Lower leg skin (tissue), 4 donors: ENCODE measurements at regions not wholly inside any gene's neighbourhood (a gene's known extent, or its start where the extent isn't known, plus 50 kb on each side); places are given as distances from the start of the nearest gene placed in this dataset.

Source experiments
- DNase-seq, 2 donors: peaks; one replicate each; pipeline ENCODE4 v3.0.0-alpha.2; 2019; ENCODE audit warnings: low spot score in 2 of 2
- H3K4me3 ChIP-seq: fragments of 200-600 bp; sonication (generic); 2 replicates; pipeline ENCODE4 v1.5.1; 2017; ENCODE audit warnings: mild to moderate bottlenecking, low read depth; ENCODE audit not compliant: poor library complexity, severe bottlenecking
- CTCF ChIP-seq, 3 donors: fragments of 450-650 bp; IDR thresholded peaks; one replicate each; pipeline ENCODE4 v1.5.1; 2016; ENCODE audit warnings: antibody characterized with exemption in 3 of 3, mild to moderate bottlenecking in 3 of 3, moderate library complexity in 2 of 3
- POLR2A ChIP-seq, 2 donors: fragments of 450-650 bp; IDR thresholded peaks; one replicate each; pipeline ENCODE4 v1.6.1; 2016 to 2017; ENCODE audit warnings: antibody characterized with exemption in 2 of 2, mild to moderate bottlenecking in 1 of 2, moderate library complexity in 1 of 2
- WGBS, 2 donors: methylation state at CpG; one replicate each; pipeline ENCODE4 v1.1.5; 2018; 5-methylcytosine and 5-hydroxymethylcytosine counted together
- intact Hi-C: fragments of 100-400 bp; cut with DNase I; formaldehyde crosslinking; loops from one replicate; pipeline ENCODE4 v1.15.0; 2023; ENCODE audit warnings: low total_unique reads

- H3K4me3 ChIP-seq: no peak overlapping the region
- intact Hi-C loops: loop anchor here (5.0 kb wide), 1 partner anchor 172 kb away; no protein-coding TSS in a partner anchor
- DNase-seq: no peak
- 76 to 78% methylated on average over 14 of the region's 14 CpGs for WGBS, 2 donors
- no peak for TF ChIP-seq CTCF (IDR thresholded peaks at IDR 0.05)
- no peak for TF ChIP-seq POLR2A (IDR thresholded peaks at IDR 0.05)
These were observed 57.8 kb upstream of the VRK1 start for GRCh38 chr14:96739200-96739910.

GRCh38 chr14:96741151-96741977 lies 55.8 kb upstream of the VRK1 start:
- no peak overlapping the region for H3K4me3 ChIP-seq
- TF ChIP-seq POLR2A (IDR thresholded peaks at IDR 0.05): no peak
- TF ChIP-seq CTCF (IDR thresholded peaks at IDR 0.05): peak in 1 of 3 donors; percentile 34
- peak; percentile 23 to 89 for DNase-seq
- intact Hi-C loops: loop anchor here (5.0 kb wide), 1 partner anchor 159 kb away; no protein-coding TSS in a partner anchor
- WGBS, 2 donors: 3 to 9% methylated on average over 32 to 54 of the region's 62 CpGs

- DNase-seq: peak in 1 of 2 donors; percentile 45
- H3K4me3 ChIP-seq: no peak overlapping the region
- 69 to 76% methylated on average over 6 to 7 of the region's 7 CpGs for WGBS, 2 donors
- TF ChIP-seq CTCF (IDR thresholded peaks at IDR 0.05) (no peak), POLR2A (IDR thresholded peaks at IDR 0.05) (no peak)
- intact Hi-C loops: loop anchor here (5.0 kb wide), 1 partner anchor 162 kb away; no protein-coding TSS in a partner anchor
These were observed 52.9 kb upstream of the VRK1 start for GRCh38 chr14:96744262-96744661.

GRCh38 chr14:96745500-96746051 lies 51.6 kb upstream of the VRK1 start:
- peak in 1 of 2 donors; percentile 74 for DNase-seq
- TF ChIP-seq POLR2A (IDR thresholded peaks at IDR 0.05): no peak
- TF ChIP-seq CTCF (IDR thresholded peaks at IDR 0.05): no peak
- 71 to 82% methylated on average over 4 of the region's 4 CpGs for whole genome bisulfite sequencing, 2 donors
- no peak overlapping the region for H3K4me3 ChIP-seq
- intact Hi-C loops: no loop called here

GRCh38 chr14:96746101-96746500 lies 51.1 kb upstream of the VRK1 start:
- TF ChIP-seq CTCF (IDR thresholded peaks at IDR 0.05) (no peak), POLR2A (IDR thresholded peaks at IDR 0.05) (no peak)
- 52 to 59% methylated on average over 3 of the region's 3 CpGs for WGBS, 2 donors
- intact Hi-C loops: no loop called here
- no peak for DNase-seq
- H3K4me3 ChIP-seq: no peak overlapping the region
